ENCODE measurements at regions not wholly inside any gene's neighbourhood (a gene's known extent, or its start where the extent isn't known, plus 50 kb on each side); places are given as distances from the start of the nearest gene placed in this dataset.
"Not testable (repeated sequence)": the region's sequence is repeated elsewhere in the genome, so short reads cannot be mapped to it uniquely, and the experiment has no call there.

DNA sequence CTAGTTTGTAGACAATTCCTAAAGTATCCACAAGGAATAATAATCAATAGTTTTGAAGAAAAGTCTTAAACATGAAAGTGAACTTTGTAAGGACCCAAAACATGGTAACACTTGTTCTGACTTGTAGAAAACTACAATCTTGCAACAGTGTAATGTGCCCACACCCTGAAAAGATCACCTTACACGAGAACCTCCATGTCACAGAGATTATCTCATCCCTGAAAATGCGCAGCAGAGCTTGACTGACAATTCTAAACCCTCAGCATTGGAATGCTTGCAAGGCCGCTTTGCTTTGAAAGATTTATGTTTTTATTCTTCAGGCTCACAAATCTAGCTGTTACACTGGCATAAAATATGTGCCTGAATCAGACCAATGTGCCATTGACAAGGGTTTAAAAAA is 346.6 kb downstream of the KLF13 start:
- H3K9me3 ChIP-seq (ENCODE audit: control insufficient read depth in 1 of 2, low read length in 2 of 2); H3K4me3 ChIP-seq (ENCODE audit: low read depth in 1 of 2, low read length in 2 of 2); H3K4me1 ChIP-seq (ENCODE audit: control insufficient read depth in 1 of 2, insufficient read depth in 2 of 2, low read length in 2 of 2); H3K27me3 ChIP-seq (ENCODE audit: low read depth, low read length); H3K36me3 ChIP-seq (ENCODE audit: control insufficient read depth in 1 of 2, insufficient read depth in 2 of 2, low read length in 2 of 2); H3K27ac ChIP-seq (ENCODE audit: low read length): not testable (repeated sequence)

- H3K36me3 ChIP-seq (ENCODE audit: control insufficient read depth in 1 of 2, insufficient read depth in 2 of 2, low read length in 2 of 2); H3K4me1 ChIP-seq (ENCODE audit: control insufficient read depth in 1 of 2, insufficient read depth in 2 of 2, low read length in 2 of 2); H3K27me3 ChIP-seq (ENCODE audit: low read depth, low read length); H3K9me3 ChIP-seq (ENCODE audit: control insufficient read depth in 1 of 2, low read length in 2 of 2); H3K27ac ChIP-seq (ENCODE audit: low read length); H3K4me3 ChIP-seq (ENCODE audit: low read depth in 1 of 2, low read length in 2 of 2): not testable (repeated sequence)
Observed at GRCh38 chr15:31681529-31682259, 348.6 kb upstream of the CHRNA7 start.

DNA sequence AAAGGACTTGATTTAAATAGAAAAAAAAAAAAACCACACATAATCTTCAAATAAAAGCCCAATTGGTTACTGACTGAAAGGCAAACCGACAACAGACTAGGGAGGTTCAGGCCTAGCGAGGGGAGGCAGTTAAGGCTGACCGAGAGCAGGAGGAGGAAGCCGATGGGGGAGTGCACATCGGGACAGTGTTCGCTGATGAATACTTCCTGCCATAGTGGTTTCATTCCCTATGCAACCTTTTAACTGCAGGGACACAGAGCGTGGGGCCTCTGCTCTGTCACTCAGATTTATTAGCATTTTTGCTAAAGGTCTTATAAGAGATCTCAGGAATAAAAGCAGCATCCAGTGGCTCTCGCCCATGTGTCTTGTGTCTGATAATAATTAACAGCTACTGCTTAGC is 343.2 kb upstream of the CHRNA7 start:
- H3K36me3 ChIP-seq (ENCODE audit: control insufficient read depth in 1 of 2, insufficient read depth in 2 of 2, low read length in 2 of 2); H3K27ac ChIP-seq (ENCODE audit: low read length); H3K4me1 ChIP-seq (ENCODE audit: control insufficient read depth in 1 of 2, insufficient read depth in 2 of 2, low read length in 2 of 2); H3K27me3 ChIP-seq (ENCODE audit: low read depth, low read length); H3K9me3 ChIP-seq (ENCODE audit: control insufficient read depth in 1 of 2, low read length in 2 of 2); H3K4me3 ChIP-seq (ENCODE audit: low read depth in 1 of 2, low read length in 2 of 2): not testable (repeated sequence)

- not testable (repeated sequence) for H3K27ac ChIP-seq (ENCODE audit: low read length); H3K4me3 ChIP-seq (ENCODE audit: low read depth in 1 of 2, low read length in 2 of 2); H3K4me1 ChIP-seq (ENCODE audit: control insufficient read depth in 1 of 2, insufficient read depth in 2 of 2, low read length in 2 of 2); H3K27me3 ChIP-seq (ENCODE audit: low read depth, low read length); H3K9me3 ChIP-seq (ENCODE audit: control insufficient read depth in 1 of 2, low read length in 2 of 2); H3K36me3 ChIP-seq (ENCODE audit: control insufficient read depth in 1 of 2, insufficient read depth in 2 of 2, low read length in 2 of 2)
Observed at GRCh38 chr15:31696509-31696908, 333.8 kb upstream of the CHRNA7 start.

DNA sequence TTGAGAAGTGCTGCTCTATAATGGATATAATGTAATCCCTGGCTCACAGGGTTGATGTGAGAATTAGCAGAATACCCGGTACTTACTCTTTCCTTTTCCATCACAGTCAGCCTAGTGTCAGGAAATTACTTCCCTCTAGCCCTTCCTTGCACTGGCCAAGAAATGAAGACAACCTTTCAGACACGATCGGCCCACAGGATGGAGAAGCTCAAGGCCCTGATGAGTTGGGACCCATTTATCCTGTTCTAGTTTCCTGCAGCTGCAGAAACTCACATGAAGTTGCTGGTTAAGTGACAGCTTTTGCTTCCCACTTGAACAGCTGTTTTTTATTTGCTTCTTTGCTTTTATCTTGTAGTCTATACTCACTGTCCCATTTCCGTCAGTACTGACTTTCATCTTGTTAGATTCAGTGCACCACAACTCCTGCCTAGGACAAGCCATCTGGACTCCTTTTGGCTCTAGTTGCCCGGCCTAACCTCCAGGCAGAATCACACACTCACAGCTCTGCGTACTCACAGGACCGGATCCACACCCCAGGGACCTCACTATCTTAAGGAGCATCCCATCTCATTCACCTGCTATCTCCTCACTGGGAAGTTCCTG is 325.1 kb upstream of the CHRNA7 start:
- not testable (repeated sequence) for H3K27ac ChIP-seq (ENCODE audit: low read length); H3K9me3 ChIP-seq (ENCODE audit: control insufficient read depth in 1 of 2, low read length in 2 of 2); H3K4me1 ChIP-seq (ENCODE audit: control insufficient read depth in 1 of 2, insufficient read depth in 2 of 2, low read length in 2 of 2); H3K36me3 ChIP-seq (ENCODE audit: control insufficient read depth in 1 of 2, insufficient read depth in 2 of 2, low read length in 2 of 2); H3K27me3 ChIP-seq (ENCODE audit: low read depth, low read length); H3K4me3 ChIP-seq (ENCODE audit: low read depth in 1 of 2, low read length in 2 of 2)

GRCh38 chr15:31707944-31708702 is 322.2 kb upstream of the CHRNA7 start:
- not testable (repeated sequence) for H3K36me3 ChIP-seq (ENCODE audit: control insufficient read depth in 1 of 2, insufficient read depth in 2 of 2, low read length in 2 of 2); H3K4me1 ChIP-seq (ENCODE audit: control insufficient read depth in 1 of 2, insufficient read depth in 2 of 2, low read length in 2 of 2); H3K4me3 ChIP-seq (ENCODE audit: low read depth in 1 of 2, low read length in 2 of 2)

GRCh38 chr15:31708703-31709327 is 321.5 kb upstream of the CHRNA7 start:
- not testable (repeated sequence) for H3K36me3 ChIP-seq (ENCODE audit: control insufficient read depth in 1 of 2, insufficient read depth in 2 of 2, low read length in 2 of 2); H3K9me3 ChIP-seq (ENCODE audit: control insufficient read depth in 1 of 2, low read length in 2 of 2); H3K4me1 ChIP-seq (ENCODE audit: control insufficient read depth in 1 of 2, insufficient read depth in 2 of 2, low read length in 2 of 2); H3K27ac ChIP-seq (ENCODE audit: low read length); H3K27me3 ChIP-seq (ENCODE audit: low read depth, low read length); H3K4me3 ChIP-seq (ENCODE audit: low read depth in 1 of 2, low read length in 2 of 2)

More at GRCh38 chr15:31707944-31708702, 322.2 kb upstream of the CHRNA7 start:
- not testable (repeated sequence) for H3K27ac ChIP-seq (ENCODE audit: low read length); H3K27me3 ChIP-seq (ENCODE audit: low read depth, low read length); H3K9me3 ChIP-seq (ENCODE audit: control insufficient read depth in 1 of 2, low read length in 2 of 2)

GRCh38 chr15:31709479-31709878 is 320.8 kb upstream of the CHRNA7 start:
- not testable (repeated sequence) for H3K9me3 ChIP-seq (ENCODE audit: control insufficient read depth in 1 of 2, low read length in 2 of 2); H3K4me3 ChIP-seq (ENCODE audit: low read depth in 1 of 2, low read length in 2 of 2); H3K27me3 ChIP-seq (ENCODE audit: low read depth, low read length); H3K36me3 ChIP-seq (ENCODE audit: control insufficient read depth in 1 of 2, insufficient read depth in 2 of 2, low read length in 2 of 2); H3K27ac ChIP-seq (ENCODE audit: low read length); H3K4me1 ChIP-seq (ENCODE audit: control insufficient read depth in 1 of 2, insufficient read depth in 2 of 2, low read length in 2 of 2)

DNA sequence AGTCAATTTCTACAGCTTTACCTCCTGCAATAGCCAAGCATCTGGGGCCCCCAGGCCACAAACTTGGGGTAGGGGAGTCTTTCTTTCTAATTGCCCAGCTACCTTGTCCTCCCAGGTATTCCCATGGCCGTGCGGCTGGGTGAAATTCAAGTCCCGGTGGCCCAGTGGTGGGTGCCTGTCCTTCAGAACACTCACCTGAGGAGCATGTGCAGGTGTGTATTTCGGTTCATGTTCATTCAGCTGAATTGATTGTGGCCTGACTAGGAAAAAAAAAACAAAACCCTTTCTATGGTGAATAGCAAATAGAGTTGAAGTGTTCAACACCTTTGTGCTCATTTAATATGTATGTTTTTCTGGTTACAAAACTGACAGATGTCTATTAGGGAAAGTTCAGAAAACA is 319.5 kb upstream of the CHRNA7 start:
- H3K9me3 ChIP-seq (ENCODE audit: control insufficient read depth in 1 of 2, low read length in 2 of 2); H3K27ac ChIP-seq (ENCODE audit: low read length); H3K36me3 ChIP-seq (ENCODE audit: control insufficient read depth in 1 of 2, insufficient read depth in 2 of 2, low read length in 2 of 2); H3K4me3 ChIP-seq (ENCODE audit: low read depth in 1 of 2, low read length in 2 of 2); H3K27me3 ChIP-seq (ENCODE audit: low read depth, low read length); H3K4me1 ChIP-seq (ENCODE audit: control insufficient read depth in 1 of 2, insufficient read depth in 2 of 2, low read length in 2 of 2): not testable (repeated sequence)

- not testable (repeated sequence) for H3K9me3 ChIP-seq (ENCODE audit: control insufficient read depth in 1 of 2, low read length in 2 of 2); H3K36me3 ChIP-seq (ENCODE audit: control insufficient read depth in 1 of 2, insufficient read depth in 2 of 2, low read length in 2 of 2); H3K27ac ChIP-seq (ENCODE audit: low read length); H3K4me3 ChIP-seq (ENCODE audit: low read depth in 1 of 2, low read length in 2 of 2); H3K4me1 ChIP-seq (ENCODE audit: control insufficient read depth in 1 of 2, insufficient read depth in 2 of 2, low read length in 2 of 2); H3K27me3 ChIP-seq (ENCODE audit: low read depth, low read length)
Observed at GRCh38 chr15:31715208-31715607, 315.1 kb upstream of the CHRNA7 start.

- H3K4me3 ChIP-seq (ENCODE audit: low read depth in 1 of 2, low read length in 2 of 2); H3K9me3 ChIP-seq (ENCODE audit: control insufficient read depth in 1 of 2, low read length in 2 of 2); H3K27me3 ChIP-seq (ENCODE audit: low read depth, low read length); H3K27ac ChIP-seq (ENCODE audit: low read length); H3K36me3 ChIP-seq (ENCODE audit: control insufficient read depth in 1 of 2, insufficient read depth in 2 of 2, low read length in 2 of 2); H3K4me1 ChIP-seq (ENCODE audit: control insufficient read depth in 1 of 2, insufficient read depth in 2 of 2, low read length in 2 of 2): not testable (repeated sequence)
Observed at GRCh38 chr15:31718625-31719024, 311.7 kb upstream of the CHRNA7 start.

Measured in muscle layer of duodenum (tissue), 2 donors.